Thyroid gland (tissue), 4 donors: ENCODE measurements at regions not wholly inside any gene's neighbourhood (a gene's known extent, or its start where the extent isn't known, plus 50 kb on each side); places are given as distances from the start of the nearest gene placed in this dataset.
A peak's percentile ranks its signal among the peaks of the same experiment; 100 is the strongest.
"Not testable (repeated sequence)": the region's sequence is repeated elsewhere in the genome, so short reads cannot be mapped to it uniquely, and the experiment has no call there.

ENCODE experiments used
- DNase-seq, 2 donors: peaks; one replicate each; pipeline ENCODE4 v3.0.0-alpha.2; 2019
- H3K27ac ChIP-seq, 3 donors: fragments of 200-600 bp; sonication (generic); 1 replicate in 2 of 3; 2 replicates in 1 of 3; pipeline ENCODE4 v1.5.1; 2016 to 2019; ENCODE audit warnings: mild to moderate bottlenecking in 1 of 3, moderate library complexity in 1 of 3
- H3K27me3 ChIP-seq: fragments of 200-600 bp; sonication (generic); one replicate; pipeline ENCODE4 v1.5.1; 2019
- H3K36me3 ChIP-seq, 2 donors: fragments of 200-600 bp; sonication (generic); one replicate each; pipeline ENCODE4 v1.5.1; 2016 to 2019
- H3K4me1 ChIP-seq, 2 donors: fragments of 200-600 bp; sonication (generic); one replicate each; pipeline ENCODE4 v1.5.1; 2017 to 2019
- H3K4me3 ChIP-seq, 3 donors: fragments of 200-600 bp; sonication (generic); replicated peaks in 1 of 3; 1 replicate in 2 of 3; 2 replicates in 1 of 3; pipeline ENCODE4 v1.5.1; 2016; ENCODE audit warnings: mild to moderate bottlenecking in 1 of 3
- H3K9me3 ChIP-seq: fragments of 200-600 bp; sonication (generic); one replicate; pipeline ENCODE4 v1.5.1; 2017
- POLR2A ChIP-seq, 2 donors: fragments of 450-650 bp; IDR thresholded peaks; one replicate each; pipeline ENCODE4 v1.6.1; 2017; ENCODE audit warnings: antibody characterized with exemption in 2 of 2, mild to moderate bottlenecking in 2 of 2, moderate library complexity in 1 of 2
- WGBS, 2 donors: methylation state at CpG; one replicate each; pipeline ENCODE4 v1.1.5; 2017; 5-methylcytosine and 5-hydroxymethylcytosine counted together
- intact Hi-C: fragments of 100-400 bp; cut with DNase I; formaldehyde crosslinking; loops from one replicate; pipeline ENCODE4 v1.15.1; 2023
- TF ChIP-seq, protein P1 (sequence below), 6 experiments: fragments of 200-600 bp in 3 of 6; fragments of 450-650 bp in 3 of 6; sonication (generic) in 3 of 6; IDR thresholded peaks; one replicate each; pipeline ENCODE4 v1.5.1; 2016 to 2019; ENCODE audit warnings: antibody characterized with exemption in 6 of 6, mild to moderate bottlenecking in 2 of 6, inconsistent platforms in 1 of 6, moderate library complexity in 1 of 6

GRCh38 chr10:7069706-7070105 is 341.1 kb downstream of the SFMBT2 start:
- Histone ChIP-seq H3K36me3 (no peaks in the 10 kb centered on the region), H3K9me3 (no peaks in the 10 kb centered on the region), H3K27ac (no peak overlapping the region), H3K4me1 (no peaks in the 10 kb centered on the region), H3K27me3 (no peaks in the 10 kb centered on the region), H3K4me3 (no peak overlapping the region)
- no peak for DNase-seq
- intact Hi-C loops, result no loop called here
- WGBS, 2 donors, result 87 to 94% methylated on average over 6 of the region's 6 CpGs
- TF ChIP-seq POLR2A (IDR thresholded peaks at IDR 0.05), result no peak
- TF ChIP-seq, protein P1, sequence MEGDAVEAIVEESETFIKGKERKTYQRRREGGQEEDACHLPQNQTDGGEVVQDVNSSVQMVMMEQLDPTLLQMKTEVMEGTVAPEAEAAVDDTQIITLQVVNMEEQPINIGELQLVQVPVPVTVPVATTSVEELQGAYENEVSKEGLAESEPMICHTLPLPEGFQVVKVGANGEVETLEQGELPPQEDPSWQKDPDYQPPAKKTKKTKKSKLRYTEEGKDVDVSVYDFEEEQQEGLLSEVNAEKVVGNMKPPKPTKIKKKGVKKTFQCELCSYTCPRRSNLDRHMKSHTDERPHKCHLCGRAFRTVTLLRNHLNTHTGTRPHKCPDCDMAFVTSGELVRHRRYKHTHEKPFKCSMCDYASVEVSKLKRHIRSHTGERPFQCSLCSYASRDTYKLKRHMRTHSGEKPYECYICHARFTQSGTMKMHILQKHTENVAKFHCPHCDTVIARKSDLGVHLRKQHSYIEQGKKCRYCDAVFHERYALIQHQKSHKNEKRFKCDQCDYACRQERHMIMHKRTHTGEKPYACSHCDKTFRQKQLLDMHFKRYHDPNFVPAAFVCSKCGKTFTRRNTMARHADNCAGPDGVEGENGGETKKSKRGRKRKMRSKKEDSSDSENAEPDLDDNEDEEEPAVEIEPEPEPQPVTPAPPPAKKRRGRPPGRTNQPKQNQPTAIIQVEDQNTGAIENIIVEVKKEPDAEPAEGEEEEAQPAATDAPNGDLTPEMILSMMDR (IDR thresholded peaks at IDR 0.05), result no peak

DNA sequence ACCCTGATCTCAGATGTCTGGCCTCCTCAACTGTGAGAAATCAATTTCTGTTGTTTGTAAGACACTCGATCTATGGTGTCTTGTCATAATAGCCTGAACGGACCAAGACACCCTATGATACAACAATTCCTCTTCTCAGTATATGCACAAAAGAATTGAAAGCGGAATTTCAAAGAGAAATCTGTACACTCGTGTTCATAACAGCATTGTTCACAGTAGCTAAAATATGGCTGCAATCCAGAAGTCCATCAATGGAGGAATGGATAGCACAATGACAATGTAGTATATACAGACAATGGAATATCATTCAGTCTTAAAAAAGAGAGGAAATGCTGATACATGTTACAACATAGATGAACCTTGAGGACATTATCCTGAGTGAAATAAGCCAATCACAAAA is 354.6 kb downstream of the SFMBT2 start:
- Histone ChIP-seq H3K4me1 (no peaks in the 10 kb centered on the region), H3K27me3 (no peaks in the 10 kb centered on the region), H3K27ac (no peak overlapping the region), H3K9me3 (no peaks in the 10 kb centered on the region), H3K4me3 (no peak overlapping the region), H3K36me3 (no peaks in the 10 kb centered on the region)
- DNase-seq, result no peak
- WGBS, 2 donors, result 88 to 92% methylated on average over 4 of the region's 4 CpGs
- TF ChIP-seq, protein P1 (IDR thresholded peaks at IDR 0.05), result no peak
- TF ChIP-seq POLR2A (IDR thresholded peaks at IDR 0.05), result no peak
- intact Hi-C loops, result no loop called here

DNA sequence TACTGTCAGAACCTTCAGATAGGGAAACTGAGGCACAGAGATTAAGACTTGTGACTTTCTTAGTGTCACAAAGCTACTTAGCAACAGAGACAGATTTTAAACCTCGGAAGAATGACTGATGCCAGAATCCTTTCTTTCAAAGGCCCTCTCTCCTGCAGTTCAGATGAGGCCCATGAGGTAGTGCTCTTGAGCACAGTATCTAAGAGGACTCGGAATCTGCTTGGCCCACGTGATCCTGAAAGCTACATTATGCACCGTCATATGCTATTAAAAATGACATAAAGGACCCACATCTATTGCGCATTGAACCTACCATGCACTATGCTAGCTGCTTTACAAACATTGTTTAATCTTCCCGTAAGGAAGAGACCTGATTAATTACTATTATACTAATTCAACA is 355.9 kb downstream of the SFMBT2 start:
- Histone ChIP-seq H3K4me3 (no peak overlapping the region), H3K36me3 (no peaks in the 10 kb centered on the region), H3K9me3 (no peaks in the 10 kb centered on the region), H3K27ac (no peak overlapping the region), H3K27me3 (no peaks in the 10 kb centered on the region), H3K4me1 (no peaks in the 10 kb centered on the region)
- 65 to 66% methylated on average over 6 of the region's 6 CpGs for WGBS, 2 donors
- intact Hi-C loops, result no loop called here
- no peak for DNase-seq
- TF ChIP-seq, protein P1 (IDR thresholded peaks at IDR 0.05), result peak in 3 of 6 experiments; percentile 22 to 38 (median 23)
- TF ChIP-seq POLR2A (IDR thresholded peaks at IDR 0.05), result no peak

DNA sequence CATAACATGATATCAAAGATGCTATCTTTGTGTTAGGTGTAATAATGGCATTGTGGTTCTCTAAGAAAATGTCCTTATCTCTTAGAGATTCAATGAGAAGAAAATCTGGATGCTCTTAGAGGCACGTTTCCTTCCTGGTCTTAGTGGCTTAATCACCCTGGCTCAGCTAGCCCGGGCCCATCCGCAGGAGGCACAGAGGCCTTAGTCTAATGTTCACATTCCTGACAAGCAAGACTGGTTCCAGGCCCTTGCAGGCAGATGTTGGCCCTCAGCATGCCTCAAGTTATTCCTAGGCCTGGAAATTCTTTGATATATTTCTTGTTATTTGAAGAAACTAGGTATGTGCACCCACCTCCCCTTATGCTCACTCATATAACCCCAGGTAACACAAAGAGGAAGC is 357.6 kb downstream of the SFMBT2 start:
- TF ChIP-seq, protein P1 (IDR thresholded peaks at IDR 0.05), result no peak
- no peak for TF ChIP-seq POLR2A (IDR thresholded peaks at IDR 0.05)
- Histone ChIP-seq H3K4me3 (no peak overlapping the region), H3K9me3 (no peaks in the 10 kb centered on the region), H3K27ac (no peak overlapping the region), H3K36me3 (no peaks in the 10 kb centered on the region), H3K4me1 (no peaks in the 10 kb centered on the region), H3K27me3 (no peaks in the 10 kb centered on the region)
- intact Hi-C loops, result no loop called here
- 92% methylated on average over 3 of the region's 3 CpGs for WGBS, 2 donors
- no peak for DNase-seq

- H3K4me3 ChIP-seq, intact Hi-C loops, H3K36me3 ChIP-seq, H3K4me1 ChIP-seq, DNase-seq, H3K9me3 ChIP-seq, H3K27ac ChIP-seq, H3K27me3 ChIP-seq: not testable (repeated sequence)
- WGBS, 2 donors, result 95% methylated on average over 3 of the region's 3 CpGs
Measured at GRCh38 chr10:7050024-7050423, 360.8 kb downstream of the SFMBT2 start.

DNA sequence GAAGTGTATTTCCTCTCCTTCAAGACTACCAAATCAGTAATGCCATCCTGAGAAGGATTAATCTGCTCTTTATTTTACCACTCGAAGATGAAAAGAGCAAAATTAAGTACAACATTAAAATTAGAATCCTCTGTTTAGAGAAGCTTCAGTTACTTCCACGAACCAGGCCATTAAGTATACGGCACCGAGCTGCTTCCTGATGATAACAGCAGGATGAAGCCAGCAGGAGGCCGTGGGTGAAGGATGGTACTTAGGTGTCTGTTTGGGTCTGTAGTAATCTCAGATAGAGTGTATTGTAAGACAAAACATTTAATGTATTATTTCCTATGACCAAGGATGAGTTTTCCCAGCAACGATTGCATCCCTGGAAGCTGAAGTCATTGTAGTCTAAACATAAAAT is 362.8 kb downstream of the SFMBT2 start:
- no peak for TF ChIP-seq POLR2A (IDR thresholded peaks at IDR 0.05)
- TF ChIP-seq, protein P1 (IDR thresholded peaks at IDR 0.05), result no peak
- no peak for DNase-seq
- Histone ChIP-seq H3K27ac (no peak overlapping the region), H3K4me3 (no peak overlapping the region), H3K27me3 (no peaks in the 10 kb centered on the region), H3K4me1 (no peaks in the 10 kb centered on the region), H3K9me3 (no peaks in the 10 kb centered on the region), H3K36me3 (no peaks in the 10 kb centered on the region)
- intact Hi-C loops, result no loop called here
- 87 to 88% methylated on average over 6 of the region's 6 CpGs for WGBS, 2 donors
